ENCODE measurements at regions not wholly inside any gene's neighbourhood (a gene's known extent, or its start where the extent isn't known, plus 50 kb on each side); places are given as distances from the start of the nearest gene placed in this dataset.

DNA sequence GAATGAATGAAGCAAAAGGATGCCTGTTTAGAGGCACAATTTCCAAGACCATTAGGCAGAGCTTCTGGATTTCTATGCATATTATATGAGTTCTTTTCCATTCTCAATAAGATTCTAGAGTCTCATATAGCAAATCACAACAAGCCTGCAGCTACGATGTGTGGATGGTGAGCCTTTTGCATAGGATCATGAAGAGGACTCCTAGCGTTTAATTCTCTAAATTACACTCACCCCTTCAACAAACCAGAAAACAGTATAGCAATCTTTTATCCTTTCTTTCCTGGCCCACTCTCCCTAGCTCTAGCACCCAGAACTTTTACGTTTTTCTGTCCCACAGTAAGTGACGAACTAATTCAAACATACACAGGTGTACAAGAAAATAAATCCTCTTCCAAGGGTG is 293.1 kb upstream of the KLHL29 start:
- TF ChIP-seq, protein P1, sequence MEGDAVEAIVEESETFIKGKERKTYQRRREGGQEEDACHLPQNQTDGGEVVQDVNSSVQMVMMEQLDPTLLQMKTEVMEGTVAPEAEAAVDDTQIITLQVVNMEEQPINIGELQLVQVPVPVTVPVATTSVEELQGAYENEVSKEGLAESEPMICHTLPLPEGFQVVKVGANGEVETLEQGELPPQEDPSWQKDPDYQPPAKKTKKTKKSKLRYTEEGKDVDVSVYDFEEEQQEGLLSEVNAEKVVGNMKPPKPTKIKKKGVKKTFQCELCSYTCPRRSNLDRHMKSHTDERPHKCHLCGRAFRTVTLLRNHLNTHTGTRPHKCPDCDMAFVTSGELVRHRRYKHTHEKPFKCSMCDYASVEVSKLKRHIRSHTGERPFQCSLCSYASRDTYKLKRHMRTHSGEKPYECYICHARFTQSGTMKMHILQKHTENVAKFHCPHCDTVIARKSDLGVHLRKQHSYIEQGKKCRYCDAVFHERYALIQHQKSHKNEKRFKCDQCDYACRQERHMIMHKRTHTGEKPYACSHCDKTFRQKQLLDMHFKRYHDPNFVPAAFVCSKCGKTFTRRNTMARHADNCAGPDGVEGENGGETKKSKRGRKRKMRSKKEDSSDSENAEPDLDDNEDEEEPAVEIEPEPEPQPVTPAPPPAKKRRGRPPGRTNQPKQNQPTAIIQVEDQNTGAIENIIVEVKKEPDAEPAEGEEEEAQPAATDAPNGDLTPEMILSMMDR (IDR thresholded peaks at IDR 0.05) = no peak
- no peak for TF ChIP-seq EZH2 (IDR thresholded peaks at IDR 0.05)
- TF ChIP-seq EZH2phosphoT487 (IDR thresholded peaks at IDR 0.05) = no peak
